SK-N-SH (cell line): ENCODE measurements at regions not wholly inside any gene's neighbourhood (a gene's known extent, or its start where the extent isn't known, plus 50 kb on each side); places are given as distances from the start of the nearest gene placed in this dataset.

Experiments used
- EZH2phosphoT487 ChIP-seq: fragments of 200-600 bp; sonication (generic); IDR thresholded peaks from 2 replicates; pipeline ENCODE4 v1.6.1; 2017; ENCODE audit warnings: low read depth, mixed run types, mild to moderate bottlenecking, antibody characterized with exemption, moderate library complexity, borderline replicate concordance
- GABPA ChIP-seq: IDR thresholded peaks from 2 replicates; pipeline ENCODE4 v1.4.0; 2012; ENCODE audit warnings: low read depth, mild to moderate bottlenecking
- MAX ChIP-seq: IDR thresholded peaks from 2 replicates; pipeline ENCODE4 v1.4.0; 2012; ENCODE audit warnings: low read depth
- NFIC ChIP-seq: IDR thresholded peaks from 2 replicates; pipeline ENCODE4 v1.4.0; 2012; ENCODE audit warnings: borderline replicate concordance
- RCOR1 ChIP-seq: fragments of 150-350 bp; IDR thresholded peaks from 2 replicates; pipeline ENCODE4 v1.6.1; 2017; ENCODE audit warnings: antibody characterized with exemption, low read length
- REST ChIP-seq: IDR thresholded peaks from 2 replicates; pipeline ENCODE4 v1.6.1; 2012; ENCODE audit warnings: mild to moderate bottlenecking, low read depth, low read length, moderate library complexity
- SIN3A ChIP-seq: IDR thresholded peaks from 2 replicates; pipeline ENCODE4 v1.6.1; 2012; ENCODE audit warnings: low read depth, mild to moderate bottlenecking, low read length, moderate library complexity, borderline replicate concordance
- YY1 ChIP-seq: IDR thresholded peaks from 2 replicates; pipeline ENCODE4 v1.4.0; 2012; ENCODE audit warnings: low read depth, mild to moderate bottlenecking
- ZBTB33 ChIP-seq: IDR thresholded peaks from 2 replicates; pipeline ENCODE4 v1.4.0; 2012; ENCODE audit warnings: low read depth, borderline replicate concordance
- TF ChIP-seq, protein P1 (sequence below): fragments of 200-600 bp; sonication (generic); IDR thresholded peaks from 2 replicates; pipeline ENCODE4 v1.6.1; 2017; ENCODE audit warnings: antibody characterized with exemption, mild to moderate bottlenecking, moderate library complexity
- TF ChIP-seq, protein P2 (sequence below): IDR thresholded peaks from 2 replicates; pipeline ENCODE4 v1.4.0; 2012; ENCODE audit warnings: low read depth, borderline replicate concordance

DNA sequence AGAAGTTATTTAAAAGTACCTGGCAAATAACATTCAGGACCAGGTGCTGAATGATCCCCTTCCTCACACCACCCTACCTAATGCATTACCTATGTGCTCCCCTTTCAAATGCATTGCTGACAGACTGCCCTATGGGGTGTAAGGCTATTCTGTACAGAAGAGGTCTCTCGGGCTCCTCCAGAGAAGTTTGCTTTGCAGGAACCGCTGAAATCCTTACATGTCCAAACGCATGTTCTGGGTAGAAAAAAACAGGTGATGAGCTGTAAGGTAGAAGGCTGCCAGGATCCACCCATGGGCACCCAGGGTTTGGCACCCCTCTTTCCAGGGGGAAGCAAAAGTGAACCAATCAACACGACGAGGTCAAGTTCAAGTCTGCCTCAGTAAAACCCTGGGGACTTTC lies 58.3 kb upstream of the TARBP1 start:
- TF ChIP-seq, protein P1, sequence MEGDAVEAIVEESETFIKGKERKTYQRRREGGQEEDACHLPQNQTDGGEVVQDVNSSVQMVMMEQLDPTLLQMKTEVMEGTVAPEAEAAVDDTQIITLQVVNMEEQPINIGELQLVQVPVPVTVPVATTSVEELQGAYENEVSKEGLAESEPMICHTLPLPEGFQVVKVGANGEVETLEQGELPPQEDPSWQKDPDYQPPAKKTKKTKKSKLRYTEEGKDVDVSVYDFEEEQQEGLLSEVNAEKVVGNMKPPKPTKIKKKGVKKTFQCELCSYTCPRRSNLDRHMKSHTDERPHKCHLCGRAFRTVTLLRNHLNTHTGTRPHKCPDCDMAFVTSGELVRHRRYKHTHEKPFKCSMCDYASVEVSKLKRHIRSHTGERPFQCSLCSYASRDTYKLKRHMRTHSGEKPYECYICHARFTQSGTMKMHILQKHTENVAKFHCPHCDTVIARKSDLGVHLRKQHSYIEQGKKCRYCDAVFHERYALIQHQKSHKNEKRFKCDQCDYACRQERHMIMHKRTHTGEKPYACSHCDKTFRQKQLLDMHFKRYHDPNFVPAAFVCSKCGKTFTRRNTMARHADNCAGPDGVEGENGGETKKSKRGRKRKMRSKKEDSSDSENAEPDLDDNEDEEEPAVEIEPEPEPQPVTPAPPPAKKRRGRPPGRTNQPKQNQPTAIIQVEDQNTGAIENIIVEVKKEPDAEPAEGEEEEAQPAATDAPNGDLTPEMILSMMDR, result no peak
- TF ChIP-seq ZBTB33 (no peak), NFIC (no peak), RCOR1 (no peak), REST (no peak), MAX (no peak), EZH2phosphoT487 (no peak), GABPA (no peak), SIN3A (no peak), YY1 (no peak)
- TF ChIP-seq, protein P2, sequence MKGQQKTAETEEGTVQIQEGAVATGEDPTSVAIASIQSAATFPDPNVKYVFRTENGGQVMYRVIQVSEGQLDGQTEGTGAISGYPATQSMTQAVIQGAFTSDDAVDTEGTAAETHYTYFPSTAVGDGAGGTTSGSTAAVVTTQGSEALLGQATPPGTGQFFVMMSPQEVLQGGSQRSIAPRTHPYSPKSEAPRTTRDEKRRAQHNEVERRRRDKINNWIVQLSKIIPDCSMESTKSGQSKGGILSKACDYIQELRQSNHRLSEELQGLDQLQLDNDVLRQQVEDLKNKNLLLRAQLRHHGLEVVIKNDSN, result no peak
